ENCODE measurements at regions not wholly inside any gene's neighbourhood (a gene's known extent, or its start where the extent isn't known, plus 50 kb on each side); places are given as distances from the start of the nearest gene placed in this dataset.

GRCh38 chr16:89037261-89038152 lies 56.1 kb upstream of the ACSF3 start:
- H3K9me3 ChIP-seq (ENCODE audit: severe bottlenecking): no peaks in the 10 kb centered on the region
- H3K36me3 ChIP-seq (ENCODE audit: low read depth): no peaks in the 10 kb centered on the region
- peaks cover 10% of the 10 kb centered on the region for H3K27me3 ChIP-seq (ENCODE audit: insufficient read depth, poor library complexity, severe bottlenecking)
- no peaks in the 10 kb centered on the region for H3K4me1 ChIP-seq (ENCODE audit: insufficient read depth, poor library complexity, severe bottlenecking)
- H3K4me3 ChIP-seq (ENCODE audit: severe bottlenecking): no peak overlapping the region
- no peak overlapping the region for H3K27ac ChIP-seq (ENCODE audit: poor library complexity, severe bottlenecking)
- DNase-seq (ENCODE audit: low spot score): peak; percentile 60
- peak; percentile 56 for ATAC-seq (ENCODE audit: low read depth)
- TF ChIP-seq, protein P1, sequence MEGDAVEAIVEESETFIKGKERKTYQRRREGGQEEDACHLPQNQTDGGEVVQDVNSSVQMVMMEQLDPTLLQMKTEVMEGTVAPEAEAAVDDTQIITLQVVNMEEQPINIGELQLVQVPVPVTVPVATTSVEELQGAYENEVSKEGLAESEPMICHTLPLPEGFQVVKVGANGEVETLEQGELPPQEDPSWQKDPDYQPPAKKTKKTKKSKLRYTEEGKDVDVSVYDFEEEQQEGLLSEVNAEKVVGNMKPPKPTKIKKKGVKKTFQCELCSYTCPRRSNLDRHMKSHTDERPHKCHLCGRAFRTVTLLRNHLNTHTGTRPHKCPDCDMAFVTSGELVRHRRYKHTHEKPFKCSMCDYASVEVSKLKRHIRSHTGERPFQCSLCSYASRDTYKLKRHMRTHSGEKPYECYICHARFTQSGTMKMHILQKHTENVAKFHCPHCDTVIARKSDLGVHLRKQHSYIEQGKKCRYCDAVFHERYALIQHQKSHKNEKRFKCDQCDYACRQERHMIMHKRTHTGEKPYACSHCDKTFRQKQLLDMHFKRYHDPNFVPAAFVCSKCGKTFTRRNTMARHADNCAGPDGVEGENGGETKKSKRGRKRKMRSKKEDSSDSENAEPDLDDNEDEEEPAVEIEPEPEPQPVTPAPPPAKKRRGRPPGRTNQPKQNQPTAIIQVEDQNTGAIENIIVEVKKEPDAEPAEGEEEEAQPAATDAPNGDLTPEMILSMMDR (IDR thresholded peaks at IDR 0.05; ENCODE audit: poor library complexity, severe bottlenecking): no peak

GRCh38 chr16:89038221-89038721 lies 55.4 kb upstream of the ACSF3 start:
- H3K4me1 ChIP-seq (ENCODE audit: insufficient read depth, poor library complexity, severe bottlenecking): no peaks in the 10 kb centered on the region
- TF ChIP-seq, protein P1 (IDR thresholded peaks at IDR 0.05; ENCODE audit: poor library complexity, severe bottlenecking): no peak

DNA sequence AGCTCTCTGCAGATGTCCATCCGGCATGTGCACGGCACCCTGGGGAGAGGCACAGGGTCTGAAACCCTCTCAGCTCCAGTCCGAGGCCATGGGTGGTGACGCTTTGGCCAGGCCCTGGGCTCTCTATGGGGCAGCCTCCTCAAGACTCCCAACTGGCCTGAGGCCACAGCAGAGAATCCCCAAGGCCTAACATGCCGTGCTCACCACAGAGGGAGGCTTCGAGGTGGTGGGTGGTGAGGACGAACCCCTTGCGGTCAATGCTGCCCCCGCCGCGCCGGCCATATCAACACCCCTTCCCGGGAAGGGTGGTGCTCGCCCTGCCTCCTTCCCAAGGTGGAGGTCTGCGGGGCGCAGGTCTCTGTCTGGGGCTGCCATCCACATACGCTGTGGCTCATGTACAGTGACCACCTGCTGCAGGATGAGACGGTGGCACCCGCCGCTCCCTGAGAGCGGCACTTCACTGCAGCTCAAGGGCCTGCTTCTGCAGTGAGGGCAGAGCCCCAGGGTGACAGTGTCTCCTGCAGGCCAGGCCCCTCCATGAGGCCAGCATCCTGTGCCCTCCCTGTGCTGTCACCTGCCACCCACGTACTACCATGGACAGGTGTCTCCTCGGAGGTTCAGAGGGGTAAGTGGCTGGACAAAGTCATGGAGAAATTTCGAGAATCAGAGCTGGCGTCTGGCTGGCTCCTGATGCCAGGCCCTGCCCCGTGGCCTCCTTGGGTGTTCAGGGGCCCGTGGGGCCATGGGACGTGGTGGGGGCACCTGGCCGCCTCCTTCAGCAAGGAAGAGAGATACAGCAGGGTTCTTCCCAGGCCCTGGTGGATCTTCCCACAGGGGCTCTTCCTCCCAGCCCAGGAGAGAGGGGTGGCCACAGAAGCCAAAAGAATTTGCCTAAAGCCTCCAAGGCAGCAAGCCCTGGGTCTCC lies 54.6 kb upstream of the ACSF3 start:
- no peaks in the 10 kb centered on the region for H3K4me1 ChIP-seq (ENCODE audit: insufficient read depth, poor library complexity, severe bottlenecking)
- no peaks in the 10 kb centered on the region for H3K9me3 ChIP-seq (ENCODE audit: severe bottlenecking)
- ATAC-seq (ENCODE audit: low read depth) (no peak), DNase-seq (ENCODE audit: low spot score) (peak; percentile 64)
- H3K4me3 ChIP-seq (ENCODE audit: severe bottlenecking): no peak overlapping the region
- H3K27me3 ChIP-seq (ENCODE audit: insufficient read depth, poor library complexity, severe bottlenecking): peaks cover 10% of the 10 kb centered on the region
- H3K36me3 ChIP-seq (ENCODE audit: low read depth): no peaks in the 10 kb centered on the region
- H3K27ac ChIP-seq (ENCODE audit: poor library complexity, severe bottlenecking): no peak overlapping the region
- TF ChIP-seq, protein P1 (IDR thresholded peaks at IDR 0.05; ENCODE audit: poor library complexity, severe bottlenecking): no peak

More at GRCh38 chr16:89038221-89038721, 55.4 kb upstream of the ACSF3 start:
- peaks cover 10% of the 10 kb centered on the region for H3K27me3 ChIP-seq (ENCODE audit: insufficient read depth, poor library complexity, severe bottlenecking)
- ATAC-seq (ENCODE audit: low read depth) (no peak), DNase-seq (ENCODE audit: low spot score) (peak; percentile 38)
- H3K4me3 ChIP-seq (ENCODE audit: severe bottlenecking): no peak overlapping the region
- no peaks in the 10 kb centered on the region for H3K36me3 ChIP-seq (ENCODE audit: low read depth)
- no peaks in the 10 kb centered on the region for H3K9me3 ChIP-seq (ENCODE audit: severe bottlenecking)
- H3K27ac ChIP-seq (ENCODE audit: poor library complexity, severe bottlenecking): no peak overlapping the region

DNA sequence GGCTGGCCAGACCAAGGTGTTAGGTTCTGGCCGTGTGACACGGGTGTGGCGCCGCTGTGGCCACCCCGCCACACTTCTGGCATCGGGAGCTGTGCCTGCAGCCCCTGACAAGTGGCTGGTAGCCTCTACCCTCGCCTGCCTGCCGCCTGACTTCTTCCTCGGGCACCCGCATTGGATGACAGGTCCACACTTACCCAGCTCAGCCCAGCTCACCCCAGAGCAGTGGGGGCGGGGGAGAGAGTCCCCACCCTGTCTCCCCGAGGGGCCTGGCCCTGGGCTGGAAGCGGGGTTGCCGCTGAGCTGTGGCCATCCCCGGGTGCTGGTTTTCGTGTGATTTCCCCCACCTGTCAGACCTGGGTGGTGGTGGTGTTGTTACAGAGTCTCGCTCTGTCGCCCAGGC lies 53.9 kb upstream of the ACSF3 start:
- TF ChIP-seq, protein P1 (IDR thresholded peaks at IDR 0.05; ENCODE audit: poor library complexity, severe bottlenecking): no peak
- no peak overlapping the region for H3K4me3 ChIP-seq (ENCODE audit: severe bottlenecking)
- DNase-seq (ENCODE audit: low spot score) (peak; percentile 61), ATAC-seq (ENCODE audit: low read depth) (no peak)
- H3K27me3 ChIP-seq (ENCODE audit: insufficient read depth, poor library complexity, severe bottlenecking): peaks cover 10% of the 10 kb centered on the region
- no peaks in the 10 kb centered on the region for H3K36me3 ChIP-seq (ENCODE audit: low read depth)
- H3K4me1 ChIP-seq (ENCODE audit: insufficient read depth, poor library complexity, severe bottlenecking): no peaks in the 10 kb centered on the region
- H3K27ac ChIP-seq (ENCODE audit: poor library complexity, severe bottlenecking): no peak overlapping the region
- no peaks in the 10 kb centered on the region for H3K9me3 ChIP-seq (ENCODE audit: severe bottlenecking)
